Neural cell (in vitro differentiated cells): ENCODE measurements at regions not wholly inside any gene's neighbourhood (a gene's known extent, or its start where the extent isn't known, plus 50 kb on each side); places are given as distances from the start of the nearest gene placed in this dataset.

Experiments
- H2AFZ ChIP-seq: fragments of 200-600, 300-800 bp; sonication (generic), shearing (Covaris generic); 2 replicates; pipeline ENCODE4 v1.6.0; 2014; ENCODE audit warnings: low read depth, mild to moderate bottlenecking, antibody characterized with exemption, low read length, moderate library complexity
- H3F3A ChIP-seq: fragments of 200-600 bp; shearing (Covaris generic); 2 replicates; pipeline ENCODE4 v1.6.1; 2016; ENCODE audit warnings: mild to moderate bottlenecking, moderate library complexity, mixed read lengths, antibody characterized with exemption, low read length; ENCODE audit not compliant: insufficient read depth, poor library complexity, severe bottlenecking
- H3K27ac ChIP-seq: fragments of 200-600, 300-800 bp; sonication (generic), shearing (Covaris generic); 2 replicates; pipeline ENCODE4 v1.5.1; 2014; ENCODE audit warnings: mild to moderate bottlenecking, low read length, moderate library complexity
- H3K27me3 ChIP-seq: fragments of 300-800, 200-600 bp; sonication (generic), shearing (Covaris generic); 2 replicates; pipeline ENCODE4 v1.6.0; 2014; ENCODE audit warnings: mild to moderate bottlenecking, low read depth, low read length, moderate library complexity; ENCODE audit not compliant: insufficient read depth
- H3K36me3 ChIP-seq: fragments of 300-800, 200-600 bp; sonication (generic), shearing (Covaris generic); 2 replicates; pipeline ENCODE4 v1.5.1; 2014; ENCODE audit warnings: mild to moderate bottlenecking, antibody characterized with exemption, low read length, moderate library complexity; ENCODE audit not compliant: insufficient read depth
- H3K4me2 ChIP-seq: fragments of 300-800, 200-600 bp; sonication (generic), shearing (Covaris generic); 2 replicates; pipeline ENCODE4 v1.6.0; 2014; ENCODE audit warnings: mild to moderate bottlenecking, low read length
- H3K4me3 ChIP-seq: fragments of 300-800, 200-600 bp; sonication (generic), shearing (Covaris generic); 2 replicates; pipeline ENCODE4 v1.5.1; 2014; ENCODE audit warnings: mild to moderate bottlenecking, low read length, moderate library complexity
- H3K79me2 ChIP-seq: fragments of 200-600 bp; shearing (Covaris generic); replicated peaks from 2 replicates; pipeline ENCODE4 v1.6.0; 2014; ENCODE audit warnings: mild to moderate bottlenecking, low read length, moderate library complexity; ENCODE audit not compliant: insufficient read depth
- H3K9ac ChIP-seq: fragments of 300-800, 200-600 bp; sonication (generic), shearing (Covaris generic); 2 replicates; pipeline ENCODE4 v1.6.1; 2016; ENCODE audit warnings: mild to moderate bottlenecking, low read length, mixed read lengths
- H3K9me2 ChIP-seq: fragments of 200-600 bp; shearing (Covaris generic); 2 replicates; pipeline ENCODE4 v1.6.1; 2016; ENCODE audit warnings: mild to moderate bottlenecking, low read length, mixed read lengths; ENCODE audit not compliant: insufficient read depth
- H3K9me3 ChIP-seq: fragments of 200-600, 300-800 bp; sonication (generic), shearing (Covaris generic); 2 replicates; pipeline ENCODE4 v1.6.1; 2016; ENCODE audit warnings: mild to moderate bottlenecking, mixed run types, low read length, moderate library complexity, mixed read lengths
- H4K20me1 ChIP-seq: fragments of 200-600 bp; shearing (Covaris generic); 2 replicates; pipeline ENCODE4 v1.6.1; 2016; ENCODE audit warnings: mild to moderate bottlenecking, mixed run types; ENCODE audit not compliant: insufficient read depth
- EP300 ChIP-seq: fragments of 450-650 bp; conservative IDR thresholded peaks from 2 replicates; pipeline ENCODE4 v1.6.1; 2014; ENCODE audit warnings: antibody characterized with exemption, mild to moderate bottlenecking, moderate library complexity; ENCODE audit not compliant: poor library complexity, severe bottlenecking
- EZH2 ChIP-seq: fragments of 200-600, 300-800 bp; shearing (Covaris generic), sonication (generic); IDR thresholded peaks from 2 replicates; pipeline ENCODE4 v1.6.1; 2014; ENCODE audit warnings: antibody characterized with exemption, low read length, borderline replicate concordance, mild to moderate bottlenecking; ENCODE audit not compliant: insufficient read depth, poor library complexity, severe bottlenecking
- MXI1 ChIP-seq: fragments of 450-650 bp; conservative IDR thresholded peaks from 2 replicates; pipeline ENCODE4 v1.6.1; 2014; ENCODE audit warnings: antibody characterized with exemption, mild to moderate bottlenecking; ENCODE audit not compliant: poor library complexity, severe bottlenecking
- POLR2AphosphoS5 ChIP-seq: IDR thresholded peaks from 2 replicates; pipeline ENCODE4 v1.6.1; 2012
- RAD21 ChIP-seq: fragments of 450-650 bp; conservative IDR thresholded peaks from 2 replicates; pipeline ENCODE4 v1.6.1; 2014; ENCODE audit warnings: antibody characterized with exemption, mild to moderate bottlenecking, moderate library complexity
- SMC3 ChIP-seq: fragments of 450-650 bp; conservative IDR thresholded peaks from 2 replicates; pipeline ENCODE4 v1.6.1; 2014; ENCODE audit warnings: antibody characterized with exemption, mild to moderate bottlenecking, moderate library complexity; ENCODE audit not compliant: poor library complexity
- TAF1 ChIP-seq: IDR thresholded peaks from 2 replicates; pipeline ENCODE4 v1.6.1; 2012; ENCODE audit warnings: low read depth
- TF ChIP-seq, protein P1 (sequence below): IDR thresholded peaks from 2 replicates; pipeline ENCODE4 v1.6.1; 2012; ENCODE audit warnings: borderline replicate concordance
- TF ChIP-seq, protein P2 (sequence below): fragments of 450-650 bp; IDR thresholded peaks from 2 replicates; pipeline ENCODE4 v1.5.1; 2014; ENCODE audit warnings: antibody characterized with exemption, mild to moderate bottlenecking, moderate library complexity; ENCODE audit not compliant: poor library complexity, severe bottlenecking

DNA sequence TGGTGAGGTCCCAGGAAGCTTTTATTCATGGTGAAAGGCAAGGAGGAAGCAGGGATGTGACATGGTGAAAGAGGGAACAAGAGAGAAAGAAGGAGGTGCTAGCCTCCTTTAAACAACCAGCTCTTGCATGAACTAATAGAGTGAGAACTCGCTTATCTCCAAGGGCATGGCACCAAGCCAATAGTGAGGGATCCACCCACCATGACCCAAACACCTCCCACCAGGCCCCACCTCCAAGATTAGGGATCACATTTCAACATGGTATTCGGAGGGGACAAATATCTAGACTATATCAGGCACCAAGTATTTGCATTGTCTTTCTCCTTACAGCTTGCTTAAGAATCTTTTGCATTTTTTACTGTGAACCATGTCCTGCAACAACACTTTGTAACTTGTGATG lies 91.9 kb upstream of the DHRS4 start:
- H4K20me1 ChIP-seq = no peaks in the 10 kb centered on the region

DNA sequence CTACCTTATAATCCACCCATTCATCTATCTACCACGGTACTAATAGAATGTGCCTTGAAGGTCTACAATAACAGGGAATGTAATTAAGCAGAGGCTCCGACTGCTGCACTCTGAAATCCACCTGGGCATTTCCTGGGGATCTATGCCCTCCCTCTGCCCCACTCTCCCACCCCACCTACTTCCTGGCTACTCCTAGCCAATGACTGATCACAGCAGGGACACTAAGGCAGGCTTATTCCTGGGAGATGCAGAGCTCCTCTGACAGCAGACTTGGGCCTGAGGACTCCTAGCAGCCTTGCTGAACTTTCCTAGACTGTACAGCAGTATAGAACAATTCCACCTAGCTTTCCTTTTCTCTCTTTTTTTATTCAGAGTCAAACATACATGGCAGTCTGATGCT lies 91.1 kb upstream of the DHRS4 start:
- no peak overlapping the region for H3K9ac ChIP-seq
- H3K27me3 ChIP-seq = no peaks in the 10 kb centered on the region
- no peak overlapping the region for H2AFZ ChIP-seq
- H3K9me2 ChIP-seq = no peaks in the 10 kb centered on the region
- H3K36me3 ChIP-seq = no peaks in the 10 kb centered on the region
- no peak overlapping the region for H3K4me3 ChIP-seq
- no peak overlapping the region for H3K4me2 ChIP-seq
- no peaks in the 10 kb centered on the region for H3K79me2 ChIP-seq
- H3K9me3 ChIP-seq = no peaks in the 10 kb centered on the region
- no peaks in the 10 kb centered on the region for H3F3A ChIP-seq
- H3K27ac ChIP-seq = no peak overlapping the region
- no peak for TF ChIP-seq EZH2
- TF ChIP-seq POLR2AphosphoS5 = no peak
- TF ChIP-seq EP300 = no peak
- TF ChIP-seq, protein P1, sequence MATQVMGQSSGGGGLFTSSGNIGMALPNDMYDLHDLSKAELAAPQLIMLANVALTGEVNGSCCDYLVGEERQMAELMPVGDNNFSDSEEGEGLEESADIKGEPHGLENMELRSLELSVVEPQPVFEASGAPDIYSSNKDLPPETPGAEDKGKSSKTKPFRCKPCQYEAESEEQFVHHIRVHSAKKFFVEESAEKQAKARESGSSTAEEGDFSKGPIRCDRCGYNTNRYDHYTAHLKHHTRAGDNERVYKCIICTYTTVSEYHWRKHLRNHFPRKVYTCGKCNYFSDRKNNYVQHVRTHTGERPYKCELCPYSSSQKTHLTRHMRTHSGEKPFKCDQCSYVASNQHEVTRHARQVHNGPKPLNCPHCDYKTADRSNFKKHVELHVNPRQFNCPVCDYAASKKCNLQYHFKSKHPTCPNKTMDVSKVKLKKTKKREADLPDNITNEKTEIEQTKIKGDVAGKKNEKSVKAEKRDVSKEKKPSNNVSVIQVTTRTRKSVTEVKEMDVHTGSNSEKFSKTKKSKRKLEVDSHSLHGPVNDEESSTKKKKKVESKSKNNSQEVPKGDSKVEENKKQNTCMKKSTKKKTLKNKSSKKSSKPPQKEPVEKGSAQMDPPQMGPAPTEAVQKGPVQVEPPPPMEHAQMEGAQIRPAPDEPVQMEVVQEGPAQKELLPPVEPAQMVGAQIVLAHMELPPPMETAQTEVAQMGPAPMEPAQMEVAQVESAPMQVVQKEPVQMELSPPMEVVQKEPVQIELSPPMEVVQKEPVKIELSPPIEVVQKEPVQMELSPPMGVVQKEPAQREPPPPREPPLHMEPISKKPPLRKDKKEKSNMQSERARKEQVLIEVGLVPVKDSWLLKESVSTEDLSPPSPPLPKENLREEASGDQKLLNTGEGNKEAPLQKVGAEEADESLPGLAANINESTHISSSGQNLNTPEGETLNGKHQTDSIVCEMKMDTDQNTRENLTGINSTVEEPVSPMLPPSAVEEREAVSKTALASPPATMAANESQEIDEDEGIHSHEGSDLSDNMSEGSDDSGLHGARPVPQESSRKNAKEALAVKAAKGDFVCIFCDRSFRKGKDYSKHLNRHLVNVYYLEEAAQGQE = no peak
- no peak for TF ChIP-seq RAD21
- TF ChIP-seq SMC3 = no peak
- TF ChIP-seq TAF1 = no peak
- TF ChIP-seq, protein P2, sequence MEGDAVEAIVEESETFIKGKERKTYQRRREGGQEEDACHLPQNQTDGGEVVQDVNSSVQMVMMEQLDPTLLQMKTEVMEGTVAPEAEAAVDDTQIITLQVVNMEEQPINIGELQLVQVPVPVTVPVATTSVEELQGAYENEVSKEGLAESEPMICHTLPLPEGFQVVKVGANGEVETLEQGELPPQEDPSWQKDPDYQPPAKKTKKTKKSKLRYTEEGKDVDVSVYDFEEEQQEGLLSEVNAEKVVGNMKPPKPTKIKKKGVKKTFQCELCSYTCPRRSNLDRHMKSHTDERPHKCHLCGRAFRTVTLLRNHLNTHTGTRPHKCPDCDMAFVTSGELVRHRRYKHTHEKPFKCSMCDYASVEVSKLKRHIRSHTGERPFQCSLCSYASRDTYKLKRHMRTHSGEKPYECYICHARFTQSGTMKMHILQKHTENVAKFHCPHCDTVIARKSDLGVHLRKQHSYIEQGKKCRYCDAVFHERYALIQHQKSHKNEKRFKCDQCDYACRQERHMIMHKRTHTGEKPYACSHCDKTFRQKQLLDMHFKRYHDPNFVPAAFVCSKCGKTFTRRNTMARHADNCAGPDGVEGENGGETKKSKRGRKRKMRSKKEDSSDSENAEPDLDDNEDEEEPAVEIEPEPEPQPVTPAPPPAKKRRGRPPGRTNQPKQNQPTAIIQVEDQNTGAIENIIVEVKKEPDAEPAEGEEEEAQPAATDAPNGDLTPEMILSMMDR = no peak
- TF ChIP-seq MXI1 = no peak
- H4K20me1 ChIP-seq = no peaks in the 10 kb centered on the region

More for the DNA sequence above, 91.9 kb upstream of the DHRS4 start:
- Histone ChIP-seq H3F3A (no peaks in the 10 kb centered on the region), H3K4me2 (no peak overlapping the region), H3K79me2 (no peaks in the 10 kb centered on the region), H3K27ac (peak overlapping the region; percentile 9), H3K9me3 (no peaks in the 10 kb centered on the region), H3K27me3 (no peaks in the 10 kb centered on the region), H3K9me2 (no peaks in the 10 kb centered on the region), H3K9ac (no peak overlapping the region), H2AFZ (no peak overlapping the region), H3K4me3 (no peak overlapping the region), H3K36me3 (no peaks in the 10 kb centered on the region)
- no peak for TF ChIP-seq MXI1
- no peak for TF ChIP-seq EZH2
- TF ChIP-seq SMC3 = no peak

DNA sequence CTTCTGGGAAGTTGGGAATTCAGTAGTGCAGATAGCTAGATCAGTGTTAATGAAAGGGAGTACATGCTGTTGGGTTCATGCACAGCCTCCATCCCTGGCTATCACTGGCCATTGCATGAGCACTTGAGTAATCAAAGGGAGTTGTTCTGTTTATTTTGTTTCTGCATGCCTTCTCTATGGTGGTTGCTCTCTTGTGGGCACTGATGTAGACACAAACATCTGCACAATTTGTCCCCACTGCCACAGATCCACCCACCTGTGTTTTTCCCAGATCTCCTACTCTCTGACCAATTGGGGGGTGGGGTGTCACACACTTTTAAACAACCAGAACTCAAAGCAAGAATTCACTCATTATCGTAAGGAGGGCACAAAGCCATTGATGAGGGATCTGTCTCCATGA lies 89.7 kb upstream of the DHRS4 start:
- Histone ChIP-seq H3K9me2 (no peaks in the 10 kb centered on the region), H3K9ac (no peak overlapping the region), H3K9me3 (no peaks in the 10 kb centered on the region), H3K36me3 (no peaks in the 10 kb centered on the region), H2AFZ (no peak overlapping the region), H3K79me2 (no peaks in the 10 kb centered on the region), H3K4me3 (no peak overlapping the region), H3K27me3 (no peaks in the 10 kb centered on the region), H4K20me1 (no peaks in the 10 kb centered on the region), H3K27ac (no peak overlapping the region), H3F3A (no peaks in the 10 kb centered on the region), H3K4me2 (no peak overlapping the region)
- TF ChIP-seq TAF1 (no peak), SMC3 (no peak), RAD21 (no peak), POLR2AphosphoS5 (no peak), MXI1 (no peak), EZH2 (no peak), EP300 (no peak)
- TF ChIP-seq, protein P1 = no peak
